HG02938 (cell line): ENCODE measurements at regions not wholly inside any gene's neighbourhood (a gene's known extent, or its start where the extent isn't known, plus 50 kb on each side); places are given as distances from the start of the nearest gene placed in this dataset.
"Not testable (repeated sequence)": the region's sequence is repeated elsewhere in the genome, so short reads cannot be mapped to it uniquely, and the experiment has no call there.

ENCODE experiments used
- ATAC-seq: cut with Tn5 transposase; IDR thresholded peaks from one replicate; pipeline ENCODE4 v1.9.1; 2021; ENCODE audit warnings: mild to moderate bottlenecking, moderate library complexity; ENCODE audit not compliant: unreplicated experiment

GRCh38 chr2:109049022-109049421 lies 60.0 kb upstream of the EDAR start:
- no peak for ATAC-seq

- ATAC-seq = no peak
Observed at GRCh38 chr2:109048163-109048562, 59.1 kb upstream of the EDAR start.

- ATAC-seq = not testable (repeated sequence)
Observed at GRCh38 chr2:109047569-109047968, 58.5 kb upstream of the EDAR start.

GRCh38 chr2:109046925-109047508 lies 58.0 kb upstream of the EDAR start:
- ATAC-seq = peak; percentile 85

- no peak for ATAC-seq
Observed at GRCh38 chr2:109045505-109045904, 56.5 kb upstream of the EDAR start.

- no peak for ATAC-seq
Observed at GRCh38 chr2:109038992-109039391, 50.0 kb upstream of the EDAR start.
